HG02885 (cell line): ENCODE measurements at regions not wholly inside any gene's neighbourhood (a gene's known extent, or its start where the extent isn't known, plus 50 kb on each side); places are given as distances from the start of the nearest gene placed in this dataset.

Experiments
- ATAC-seq: cut with Tn5 transposase; IDR thresholded peaks from one replicate; pipeline ENCODE4 v1.9.1; 2021; ENCODE audit warnings: mild to moderate bottlenecking; ENCODE audit not compliant: unreplicated experiment, poor library complexity

- no peak for ATAC-seq
Measured at GRCh38 chr14:38134416-38135030, 73.2 kb upstream of the SSTR1 start.

DNA sequence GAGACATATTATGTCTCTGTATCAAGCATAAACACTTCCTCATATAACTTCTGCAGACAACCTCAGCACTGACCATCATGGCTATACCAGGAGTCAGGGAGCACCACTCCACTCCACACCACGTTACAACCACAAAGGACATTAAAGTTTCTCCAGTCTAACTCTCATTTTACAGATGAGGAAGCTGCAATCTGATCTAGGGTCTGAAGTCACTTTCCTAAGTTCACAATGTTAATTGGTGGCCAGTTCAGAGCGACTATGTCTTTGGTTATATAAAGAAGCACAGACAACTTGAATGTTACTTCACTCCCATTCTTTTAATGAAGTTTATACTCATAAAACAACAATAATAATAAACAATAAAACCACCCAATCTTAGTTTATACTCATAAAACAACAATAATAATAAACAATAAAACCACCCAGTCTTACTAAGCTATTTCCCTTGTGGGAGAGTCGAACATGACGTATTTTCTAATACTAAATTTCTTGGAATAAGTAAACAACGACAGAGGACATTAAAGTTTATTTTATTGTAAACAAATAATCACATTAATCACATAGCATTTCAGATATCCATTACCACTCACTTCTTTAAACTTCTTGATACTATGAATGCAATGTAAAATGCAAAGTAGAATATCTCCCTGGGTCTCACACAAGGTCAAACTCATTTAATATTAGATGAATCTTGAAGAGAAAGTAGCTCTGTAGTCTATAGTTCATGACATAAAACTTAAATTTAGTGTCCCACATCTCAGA lies 72.4 kb upstream of the SSTR1 start:
- no peak for ATAC-seq

DNA sequence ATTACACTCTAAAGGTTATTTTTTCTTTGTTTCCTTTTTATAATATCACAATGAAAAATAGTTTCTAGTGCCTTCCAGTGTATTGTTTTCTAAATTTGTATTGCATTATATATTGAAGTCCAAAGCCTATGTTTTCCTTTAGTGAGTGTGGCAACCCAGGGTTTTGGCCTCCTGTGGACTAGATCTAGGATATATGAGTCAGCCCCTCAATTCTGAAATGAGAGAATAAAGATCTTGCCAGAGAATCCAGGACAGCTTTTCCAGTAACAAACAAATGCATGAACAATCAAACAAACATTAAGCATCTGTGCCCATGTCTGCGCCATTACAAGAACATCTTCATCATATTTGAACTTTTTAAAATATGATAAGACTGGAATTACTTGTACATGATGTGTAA lies 70.7 kb upstream of the SSTR1 start:
- no peak for ATAC-seq

DNA sequence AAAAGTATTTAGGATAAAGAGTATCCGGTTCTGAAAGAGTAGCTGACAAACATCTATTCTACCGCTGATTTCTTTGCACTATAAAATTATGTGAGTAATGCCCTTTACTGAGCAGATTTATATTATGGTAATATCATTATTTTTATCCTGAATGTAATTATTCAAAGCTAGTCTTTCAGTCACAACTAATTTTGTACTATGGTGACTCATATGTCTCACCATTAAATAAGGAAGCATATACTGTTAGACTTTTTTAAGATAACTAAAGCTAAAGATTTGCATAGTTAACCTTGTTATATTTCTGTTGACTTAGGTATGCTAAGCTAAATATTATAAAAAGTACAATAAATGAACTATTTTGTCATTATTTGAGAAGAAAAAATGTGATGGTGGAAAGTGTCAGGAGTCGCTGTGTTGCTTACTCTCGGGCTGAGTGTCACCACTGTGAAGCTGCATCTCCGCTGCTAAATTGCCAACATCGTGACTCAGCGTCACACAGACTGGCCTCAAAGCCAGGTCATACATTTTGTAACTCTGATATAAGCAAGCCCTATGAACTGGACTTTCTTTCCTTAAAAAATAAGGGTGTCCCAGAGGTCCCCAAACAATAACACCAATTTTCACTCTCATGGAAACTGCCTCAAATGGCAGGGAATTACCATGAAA lies 69.1 kb upstream of the SSTR1 start:
- ATAC-seq: no peak

DNA sequence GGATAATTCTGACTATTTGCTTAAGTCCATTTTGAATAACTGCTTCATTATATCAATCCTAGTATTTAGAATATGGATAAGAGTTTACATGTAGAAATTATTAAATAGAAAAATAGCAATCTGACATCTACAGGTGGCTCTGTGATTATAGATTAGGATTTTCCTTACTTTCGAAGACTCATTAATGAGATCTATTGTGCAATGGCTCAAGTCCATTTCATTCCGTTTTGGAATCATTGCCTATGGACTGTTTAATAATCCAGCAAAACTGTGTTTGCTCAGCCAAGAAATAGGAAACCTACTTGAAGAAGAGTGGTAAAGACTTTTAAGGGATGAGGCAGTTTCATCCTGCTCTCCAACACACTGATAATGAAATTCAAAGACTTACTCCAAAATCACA lies 67.8 kb upstream of the SSTR1 start:
- ATAC-seq: no peak

DNA sequence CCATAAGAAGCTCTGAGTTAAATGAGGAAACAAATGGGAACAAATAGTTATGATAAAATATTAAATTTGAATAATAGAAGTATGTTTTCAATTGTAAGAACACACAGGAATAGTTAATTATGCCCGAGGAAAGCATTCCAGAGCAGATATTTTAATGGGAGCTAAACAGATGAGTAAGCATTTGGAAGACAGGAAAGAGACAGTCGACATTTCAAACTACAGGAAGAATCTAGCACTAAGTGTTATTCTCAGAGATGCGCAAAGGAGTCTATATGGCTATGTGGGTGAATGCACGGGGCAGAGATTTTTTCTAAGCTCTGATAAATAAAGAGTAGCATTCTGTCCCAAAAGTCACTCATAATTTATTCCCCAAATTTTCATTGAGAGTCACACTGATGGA lies 64.5 kb upstream of the SSTR1 start:
- no peak for ATAC-seq

DNA sequence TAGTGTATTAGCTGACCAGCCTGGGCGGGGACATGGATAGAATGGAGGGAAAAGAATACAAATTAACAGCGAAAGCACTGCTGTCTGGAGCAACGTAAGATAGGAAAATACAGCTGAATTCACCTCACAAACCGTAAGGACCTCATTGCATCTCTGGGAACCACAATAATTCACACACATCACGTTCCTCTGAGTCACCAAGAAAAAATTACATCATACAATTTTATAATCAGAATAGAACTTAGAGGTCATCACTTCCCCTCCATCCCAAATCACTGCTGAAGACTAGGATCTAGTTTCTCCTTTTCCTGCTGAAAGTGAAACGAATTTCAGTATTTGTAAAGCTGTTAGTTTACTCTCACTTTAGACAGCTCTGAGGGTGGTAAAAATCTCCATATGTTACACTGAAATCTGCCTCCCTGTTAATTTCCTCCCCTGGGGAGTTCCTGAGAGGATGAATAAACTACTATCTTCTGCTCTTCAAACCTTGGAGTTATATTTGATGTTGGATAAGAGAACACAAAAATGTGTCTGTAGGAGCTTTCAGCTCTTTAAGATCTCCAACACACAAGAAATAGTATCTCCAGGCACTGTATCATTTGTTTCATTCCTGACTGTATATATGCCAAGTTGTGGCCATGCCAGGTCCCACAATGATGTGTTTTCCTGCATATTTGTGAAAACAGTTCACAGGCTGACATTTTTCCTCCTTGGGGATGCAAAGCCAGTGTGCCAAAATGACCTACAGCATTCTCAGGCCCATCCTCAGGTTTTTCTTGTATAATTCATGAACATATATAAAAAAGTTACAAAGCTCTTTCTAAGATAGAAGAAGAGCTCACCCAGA lies 63.8 kb upstream of the SSTR1 start:
- no peak for ATAC-seq

DNA sequence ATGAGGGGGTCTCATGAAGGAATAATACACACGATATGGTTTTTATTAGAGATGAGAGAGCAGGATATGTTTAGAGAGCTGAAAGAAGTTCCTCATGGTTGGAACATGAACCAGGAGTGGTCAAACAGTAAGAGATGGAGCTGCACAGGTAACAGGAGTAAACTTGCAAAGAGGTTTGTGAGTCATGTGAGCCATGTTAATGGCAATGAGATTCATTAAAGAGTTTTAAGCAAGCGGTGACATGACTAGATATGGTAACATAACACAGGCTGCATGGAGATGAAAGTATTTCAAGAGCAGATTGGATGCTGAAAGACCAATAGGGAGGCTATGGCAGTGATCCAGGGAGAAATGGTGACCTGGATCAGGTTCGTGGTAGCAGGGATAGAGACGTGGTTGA lies 62.6 kb upstream of the SSTR1 start:
- ATAC-seq: no peak

- no peak for ATAC-seq
Measured at GRCh38 chr14:38150075-38150474, 57.6 kb upstream of the SSTR1 start.
